Right renal cortex interstitium (tissue), 3 donors: ENCODE measurements at regions not wholly inside any gene's neighbourhood (a gene's known extent, or its start where the extent isn't known, plus 50 kb on each side); places are given as distances from the start of the nearest gene placed in this dataset.
"Not testable (repeated sequence)": the region's sequence is repeated elsewhere in the genome, so short reads cannot be mapped to it uniquely, and the experiment has no call there.

Experiments
- DNase-seq, 3 donors: peaks; one replicate each; pipeline ENCODE4 v3.0.0-alpha.2; 2013; ENCODE audit warnings: low read depth in 3 of 3, low spot score in 2 of 3

- not testable (repeated sequence) for DNase-seq
These were observed 97.5 kb downstream of the ZNF664 start for GRCh38 chr12:124070394-124071074.

GRCh38 chr12:124071075-124071443 is 98.0 kb downstream of the ZNF664 start:
- no peak for DNase-seq

- no peak for DNase-seq
These were observed 100.5 kb downstream of the ZNF664 start for GRCh38 chr12:124073356-124074035.

- no peak for DNase-seq
These were observed 102.8 kb downstream of the ZNF664 start for GRCh38 chr12:124075841-124076240.

GRCh38 chr12:124077701-124078100 is 104.7 kb downstream of the ZNF664 start:
- no peak for DNase-seq

DNA sequence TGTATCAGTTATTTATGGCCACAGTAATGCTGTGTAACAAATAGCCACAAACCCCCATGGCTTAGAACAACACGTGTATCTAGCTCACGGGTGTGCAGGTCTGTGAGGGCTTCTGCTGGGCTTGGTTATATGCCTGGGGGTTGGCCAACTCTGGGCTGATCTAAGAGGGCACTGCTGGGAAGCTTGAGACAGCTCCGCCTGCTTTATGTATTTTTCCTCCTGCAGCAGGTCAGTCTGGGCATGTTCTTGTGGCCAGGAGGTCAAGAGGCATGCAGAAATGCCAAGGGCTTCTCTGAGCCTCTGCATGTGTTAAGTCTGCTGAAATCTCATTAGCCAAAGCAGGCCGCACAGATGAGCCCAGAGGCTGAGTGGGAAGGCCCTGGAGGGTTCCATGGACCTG is 105.8 kb downstream of the ZNF664 start:
- DNase-seq = no peak

GRCh38 chr12:124080649-124081048 is 107.6 kb downstream of the ZNF664 start:
- DNase-seq = no peak

DNA sequence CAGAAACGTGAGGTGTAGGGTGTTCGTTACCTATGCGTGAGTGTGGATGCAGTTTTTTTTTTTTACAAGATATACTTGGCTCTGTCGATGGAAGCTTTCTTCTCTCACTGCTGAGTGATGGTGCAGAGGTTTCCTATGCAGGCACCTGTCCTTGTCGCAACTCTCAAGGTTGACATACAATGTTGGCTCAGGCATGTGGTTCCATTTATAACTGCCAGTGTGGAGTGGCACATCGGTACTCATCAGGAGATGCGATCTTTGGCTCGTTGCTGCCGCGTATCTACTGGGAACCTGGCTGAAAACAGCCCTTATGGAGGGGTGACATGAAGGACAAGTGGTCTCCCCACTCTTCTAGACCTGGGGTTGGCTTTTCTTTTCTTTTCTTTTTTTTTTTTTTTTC is 109.0 kb downstream of the ZNF664 start:
- no peak for DNase-seq

- no peak for DNase-seq
These were observed 109.7 kb downstream of the ZNF664 start for GRCh38 chr12:124082687-124083086.

- no peak for DNase-seq
These were observed 110.7 kb downstream of the ZNF664 start for GRCh38 chr12:124083708-124084107.

DNA sequence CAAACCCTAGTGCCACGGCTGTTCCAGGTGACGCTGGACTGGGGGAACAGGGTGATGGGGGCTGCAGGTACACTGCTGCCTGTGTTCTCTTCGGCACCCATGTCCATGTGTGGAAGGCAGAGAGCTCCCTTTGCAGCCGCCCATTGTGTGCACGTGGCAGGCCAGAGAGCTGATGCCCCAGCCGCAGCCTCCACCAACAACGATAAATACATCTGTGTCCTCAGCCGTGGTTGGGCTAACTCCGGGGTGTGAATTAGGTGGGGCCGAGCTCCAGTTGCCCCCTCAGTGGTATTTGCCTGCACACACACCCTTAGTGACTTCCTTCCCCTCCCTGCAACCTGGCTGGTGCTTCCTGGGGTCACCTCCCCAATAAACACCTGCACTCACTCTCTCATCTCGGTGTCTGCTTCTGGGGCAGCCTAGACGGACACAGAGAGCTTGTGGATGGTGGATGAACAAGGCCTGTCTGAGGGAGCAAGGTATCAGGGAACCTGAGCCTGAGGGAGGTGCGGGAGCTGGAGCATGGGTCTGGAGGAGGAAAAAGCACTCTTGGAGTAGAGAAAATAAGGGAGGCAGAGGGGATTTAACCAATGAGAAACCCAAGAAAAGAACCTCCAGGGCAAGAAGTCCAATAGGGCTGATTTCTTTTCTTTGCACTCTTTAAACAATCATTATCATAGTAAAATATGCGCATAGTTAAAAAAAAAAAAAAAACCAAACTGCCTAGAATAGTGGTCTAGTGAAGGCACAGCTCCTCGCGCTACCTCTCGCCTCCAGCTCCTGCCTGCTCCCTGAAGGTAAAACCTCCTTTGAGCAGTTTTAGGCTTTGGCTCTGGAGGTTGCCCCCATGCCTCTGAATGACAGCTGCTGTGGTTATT is 112.6 kb downstream of the ZNF664 start:
- DNase-seq = no peak

GRCh38 chr12:124086299-124086898 is 113.4 kb downstream of the ZNF664 start:
- no peak for DNase-seq

GRCh38 chr12:124087266-124088051 is 114.4 kb downstream of the ZNF664 start:
- DNase-seq = no peak

- DNase-seq = no peak
These were observed 115.3 kb downstream of the ZNF664 start for GRCh38 chr12:124088217-124088907.

- DNase-seq = not testable (repeated sequence)
These were observed 116.3 kb downstream of the ZNF664 start for GRCh38 chr12:124089181-124089914.

DNA sequence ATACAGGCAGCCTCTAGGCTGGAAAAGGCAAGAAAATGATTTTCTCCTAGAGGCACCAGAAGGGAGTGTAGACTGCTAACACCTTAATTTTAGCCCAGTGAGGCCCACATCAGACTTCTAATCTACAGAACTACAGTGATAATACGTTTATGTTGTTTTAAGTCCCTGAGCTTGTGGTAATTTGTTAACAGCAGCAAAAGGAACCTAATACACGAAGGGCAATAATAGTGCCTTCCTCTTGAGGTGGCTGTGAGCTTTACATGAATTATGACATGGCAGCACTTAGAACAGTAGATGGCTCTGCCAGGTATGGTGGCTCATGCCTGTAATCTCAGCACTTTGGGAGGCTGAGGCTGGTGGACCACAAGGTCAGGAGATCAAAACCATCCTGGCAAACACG is 118.8 kb downstream of the ZNF664 start:
- no peak for DNase-seq

DNA sequence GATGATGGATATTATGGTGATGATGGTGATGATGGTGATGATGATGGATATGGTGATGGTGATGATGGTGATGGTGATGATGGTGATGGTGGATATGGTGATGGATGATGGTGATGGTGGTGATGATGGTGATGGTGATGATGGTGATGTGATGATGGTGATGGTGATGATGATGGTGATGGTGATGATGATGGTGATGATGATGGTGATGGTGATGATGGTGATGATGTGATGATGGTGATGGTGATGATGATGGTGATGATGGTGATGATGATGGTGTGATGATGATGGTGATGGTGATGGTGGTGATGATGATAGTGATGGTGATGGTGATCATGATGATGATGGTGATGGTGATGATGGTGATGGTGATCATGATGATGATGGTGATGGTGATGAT is 119.5 kb downstream of the ZNF664 start:
- not testable (repeated sequence) for DNase-seq

DNA sequence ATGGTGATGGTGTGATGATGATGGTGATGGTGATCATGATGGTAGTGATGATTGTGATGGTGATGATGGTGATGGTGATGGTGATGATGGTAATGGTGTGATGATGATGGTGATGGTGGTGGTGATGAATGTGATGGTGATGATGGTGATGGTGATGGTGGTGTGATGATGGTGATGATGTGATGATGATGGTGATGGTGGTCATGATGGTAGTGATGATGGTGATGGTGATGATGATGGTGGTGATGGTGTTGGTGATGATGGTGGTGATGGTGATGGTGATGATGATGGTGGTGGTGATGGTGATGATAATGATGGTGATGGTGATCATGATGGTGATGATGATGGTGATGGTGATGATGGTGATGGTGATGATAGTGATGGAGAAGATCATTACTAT is 120.3 kb downstream of the ZNF664 start:
- DNase-seq = no peak

- no peak for DNase-seq
These were observed 121.2 kb downstream of the ZNF664 start for GRCh38 chr12:124094188-124094587.
